ENCODE measurements at regions not wholly inside any gene's neighbourhood (a gene's known extent, or its start where the extent isn't known, plus 50 kb on each side); places are given as distances from the start of the nearest gene placed in this dataset.

DNA sequence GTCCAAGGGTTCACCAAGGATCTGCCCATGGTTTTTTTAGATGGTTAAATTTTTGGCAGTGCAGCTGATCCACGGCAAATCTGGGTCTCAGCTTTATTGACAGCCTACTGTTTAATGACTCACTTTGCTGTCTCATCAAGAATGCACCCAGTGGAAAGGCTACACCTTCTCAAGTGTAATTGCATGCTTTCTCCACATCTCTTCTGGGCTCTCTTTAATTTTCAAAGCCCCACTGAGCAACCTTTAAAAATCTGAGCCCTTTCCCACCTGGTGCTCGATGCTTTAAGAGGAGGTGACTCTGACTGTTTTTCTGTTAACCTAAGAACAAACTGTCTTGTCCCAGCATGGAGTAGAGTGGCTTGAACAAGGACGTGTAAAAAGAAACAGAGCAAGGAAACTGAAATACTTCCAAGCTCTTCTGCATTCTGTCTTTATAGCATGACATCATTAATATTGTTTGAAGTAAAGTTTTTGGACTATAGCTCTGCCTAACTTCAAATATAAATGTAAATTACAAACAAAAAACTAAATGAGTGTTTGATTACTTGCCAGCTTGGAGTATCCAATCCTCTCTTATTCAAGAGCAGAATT lies 214.2 kb upstream of the KRR1 start:
- DNase-seq (ENCODE audit: low read depth), result peak; percentile 73

DNA sequence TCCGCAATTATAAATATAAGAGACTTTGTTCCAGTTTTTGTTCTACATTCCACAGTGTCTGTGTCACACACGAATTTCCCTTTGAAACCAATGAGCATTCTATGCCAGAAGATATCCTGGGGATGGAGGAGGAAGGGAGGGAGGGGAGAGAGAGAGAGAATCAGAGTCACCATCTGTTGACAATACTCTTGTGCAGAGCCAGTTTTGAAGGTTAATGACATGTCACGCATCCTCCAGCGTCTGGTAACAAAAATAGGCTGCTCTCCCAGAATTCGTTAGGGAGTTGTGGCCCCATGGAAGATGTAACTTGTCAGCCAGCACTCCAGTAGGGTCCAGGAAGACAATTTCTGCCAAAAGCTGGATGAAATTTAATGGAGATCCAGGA lies 213.5 kb upstream of the KRR1 start:
- peak; percentile 78 for DNase-seq (ENCODE audit: low read depth)

DNA sequence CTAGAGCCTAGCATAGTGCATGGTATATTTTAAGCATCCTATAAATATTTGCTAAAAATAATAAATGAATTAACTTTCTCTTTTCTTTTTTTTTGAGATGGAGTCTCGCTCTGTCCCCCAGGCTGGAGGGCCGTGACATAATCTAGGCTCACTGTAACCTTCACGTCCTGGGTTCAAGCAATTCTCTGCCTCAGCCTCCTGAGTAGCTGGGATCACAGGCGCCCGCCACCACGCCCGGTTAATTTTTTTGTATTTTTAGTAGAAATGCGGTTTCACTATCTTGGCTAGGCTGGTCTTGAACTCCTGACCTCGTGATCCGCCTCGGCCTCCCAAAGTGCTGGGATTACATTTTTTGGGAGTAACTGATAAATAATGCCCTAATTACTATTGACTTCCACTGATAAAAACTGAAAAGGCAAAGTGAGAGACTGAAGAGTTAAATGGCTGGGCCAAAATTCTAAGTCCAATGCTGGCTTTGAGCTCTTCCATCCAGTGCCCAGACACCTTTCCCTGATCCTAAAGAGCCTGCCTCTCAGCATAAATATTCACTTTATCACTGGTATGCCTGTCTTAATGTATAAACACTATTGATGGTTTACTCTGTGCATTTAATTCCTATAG lies 213.0 kb upstream of the KRR1 start:
- DNase-seq (ENCODE audit: low read depth), result no peak

DNA sequence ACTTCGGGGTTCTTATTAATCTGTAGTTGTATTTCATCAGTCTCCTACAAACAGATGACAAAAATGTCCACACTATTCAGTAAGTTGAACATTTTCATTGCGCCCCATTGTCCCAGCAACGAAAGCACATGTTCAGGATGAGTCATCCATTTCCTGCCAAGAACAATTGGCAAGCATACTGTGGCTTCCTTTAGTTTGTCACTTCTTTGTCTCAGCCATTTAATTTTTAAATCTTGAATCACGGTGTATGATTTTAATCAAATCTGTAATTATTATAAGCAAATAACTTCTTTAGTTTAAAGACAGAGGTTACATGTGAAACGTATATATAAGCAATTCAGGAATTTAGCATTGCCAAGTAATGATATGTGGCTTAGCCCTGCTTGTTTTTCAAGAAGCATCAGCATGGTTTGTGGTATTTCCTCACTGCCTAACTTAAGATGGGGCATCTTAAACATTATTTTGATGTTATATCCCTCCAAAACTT lies 211.3 kb upstream of the KRR1 start:
- peak; percentile 88 for DNase-seq (ENCODE audit: low read depth)

DNA sequence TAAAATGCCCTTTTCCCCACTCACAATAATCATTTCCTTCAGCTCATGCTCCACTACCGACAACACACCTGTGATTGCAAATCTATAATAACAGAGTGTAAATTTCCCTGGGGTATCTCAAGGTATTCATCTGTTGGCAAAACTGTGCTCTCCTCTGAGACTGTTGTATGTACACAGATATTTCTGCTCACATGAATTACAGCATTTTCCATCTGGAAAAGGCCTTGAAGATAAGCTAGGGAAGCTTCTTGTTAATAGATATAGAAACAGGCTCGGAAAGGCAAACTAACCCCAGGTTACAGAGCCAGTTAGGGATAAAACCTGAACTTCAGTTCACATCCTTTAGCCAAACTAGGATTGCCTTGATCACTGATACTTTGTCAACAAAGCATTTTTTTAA lies 210.4 kb upstream of the KRR1 start:
- DNase-seq (ENCODE audit: low read depth), result no peak

DNA sequence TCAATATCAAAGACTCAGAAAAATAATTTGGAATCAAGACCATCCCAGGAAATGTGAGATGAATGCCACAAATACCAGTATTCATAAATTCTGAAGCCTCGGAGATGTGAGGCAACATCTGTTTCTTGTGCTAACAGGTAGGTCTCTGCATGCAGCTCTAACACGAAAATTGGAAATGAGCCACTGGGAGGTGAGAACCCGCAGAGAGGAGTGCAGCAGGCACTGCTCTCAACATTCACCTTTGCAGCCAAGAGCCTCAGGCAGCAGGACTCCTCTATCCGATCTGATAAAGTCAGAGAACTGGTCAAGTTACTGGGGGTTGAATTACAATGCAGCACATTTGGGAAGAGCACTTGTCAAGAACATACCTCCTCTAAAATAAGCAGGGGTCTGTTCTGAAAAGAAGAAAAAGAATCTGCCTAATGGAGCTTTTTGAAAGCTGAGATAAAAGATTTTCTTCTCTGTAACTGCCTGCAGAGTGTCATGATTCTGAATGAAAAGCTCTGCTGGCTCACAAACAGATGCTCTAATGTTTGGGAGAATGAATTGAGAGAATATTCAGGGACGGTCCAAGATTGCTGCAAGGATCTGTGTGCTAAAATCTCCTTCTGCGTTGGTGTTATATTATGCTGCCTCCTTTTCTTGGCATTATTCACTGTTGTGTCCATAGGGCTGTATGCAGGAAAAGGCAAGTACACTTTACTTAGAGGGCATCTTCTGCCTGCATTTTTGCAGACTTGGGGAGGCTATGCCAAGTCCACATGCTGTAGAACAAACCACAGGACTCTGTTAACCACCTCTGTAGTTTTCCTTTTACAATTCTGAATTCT lies 209.6 kb upstream of the KRR1 start:
- no peak for DNase-seq (ENCODE audit: low read depth)

DNA sequence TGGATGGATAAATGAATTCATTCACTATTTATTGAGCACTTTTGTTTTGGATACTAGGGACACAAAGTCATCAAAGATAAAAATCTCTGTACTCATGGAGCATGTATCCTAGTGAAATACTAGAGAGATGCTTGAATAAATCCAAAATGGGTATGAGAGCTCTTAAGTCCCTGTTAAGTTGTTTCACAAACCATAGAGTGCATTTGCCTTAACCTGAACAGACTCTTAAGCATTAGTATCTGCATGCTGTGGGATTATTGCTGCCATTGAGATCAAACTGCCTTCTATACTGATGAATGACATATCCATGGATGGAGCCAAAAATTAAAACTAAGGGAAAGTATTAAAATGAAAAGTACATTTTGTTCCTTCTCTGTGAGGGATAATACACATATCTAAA lies 206.5 kb upstream of the KRR1 start:
- DNase-seq (ENCODE audit: low read depth), result no peak

DNA sequence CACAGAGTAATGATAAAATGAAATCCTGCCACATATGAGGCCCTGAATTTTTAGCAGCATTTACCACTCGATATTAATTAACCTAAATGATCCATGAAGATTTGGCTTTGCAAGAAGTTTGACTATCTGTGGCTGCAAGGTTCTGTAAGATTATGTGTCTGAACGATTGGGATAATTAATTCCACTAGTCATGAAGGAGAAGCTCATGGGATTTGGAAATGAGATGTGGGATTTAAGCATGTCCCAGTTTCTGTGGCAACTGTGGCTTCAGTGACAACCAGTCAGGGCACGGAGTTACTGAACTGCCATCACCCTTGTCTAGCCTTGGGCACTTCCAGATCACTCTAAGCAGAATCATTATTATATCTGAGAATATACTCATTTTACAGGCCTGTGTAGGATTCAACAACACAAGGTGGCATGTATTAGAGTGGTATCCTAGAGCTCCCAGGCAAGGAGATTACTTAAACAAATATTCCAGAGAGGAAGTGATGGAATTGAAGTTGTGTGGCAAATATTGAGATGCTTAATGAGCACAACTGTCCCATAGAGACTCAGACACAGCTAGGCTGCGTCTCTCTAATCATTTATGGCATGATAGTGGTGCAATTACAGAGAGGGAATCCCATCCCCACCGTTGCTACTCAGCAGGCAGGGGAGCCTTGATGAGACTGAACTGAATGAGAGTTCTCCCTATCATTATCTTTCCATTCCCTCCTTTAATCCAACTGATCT lies 205.0 kb upstream of the KRR1 start:
- no peak for DNase-seq (ENCODE audit: low read depth)

DNA sequence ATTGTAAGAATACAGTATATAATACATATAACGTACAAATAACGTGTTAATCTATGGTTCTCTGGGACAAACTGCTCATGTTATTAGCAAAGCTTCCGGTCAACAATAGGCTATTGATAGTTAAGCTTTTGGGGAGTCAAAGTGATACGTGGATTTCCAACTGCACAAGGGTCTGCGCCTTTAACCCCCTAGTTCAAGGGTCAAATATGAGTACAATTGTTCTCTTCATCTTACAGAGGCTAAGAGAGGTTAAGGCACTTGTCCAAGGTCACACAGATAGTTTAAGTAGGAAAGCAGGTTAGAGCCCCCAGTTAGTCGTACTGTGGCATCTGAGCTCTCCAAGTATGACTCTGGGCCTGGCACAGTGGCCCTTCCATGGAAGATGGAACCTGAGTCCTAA lies 204.3 kb upstream of the KRR1 start:
- DNase-seq (ENCODE audit: low read depth), result no peak

DNA sequence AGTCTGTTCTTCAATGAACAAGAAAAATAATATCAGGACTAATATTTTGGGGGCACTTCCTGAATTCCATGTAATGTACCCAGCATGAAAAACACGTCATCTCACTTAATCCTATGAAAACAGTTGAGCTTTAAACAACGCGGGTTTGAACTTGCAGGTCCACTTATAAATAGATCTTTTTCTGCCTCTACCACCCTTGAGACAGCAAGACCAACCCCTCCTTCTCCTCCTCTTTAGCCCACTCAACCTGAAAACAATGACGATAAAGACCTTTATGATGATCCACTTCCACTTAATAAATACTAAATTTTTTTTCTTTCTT lies 203.9 kb upstream of the KRR1 start:
- DNase-seq (ENCODE audit: low read depth), result no peak

DNA sequence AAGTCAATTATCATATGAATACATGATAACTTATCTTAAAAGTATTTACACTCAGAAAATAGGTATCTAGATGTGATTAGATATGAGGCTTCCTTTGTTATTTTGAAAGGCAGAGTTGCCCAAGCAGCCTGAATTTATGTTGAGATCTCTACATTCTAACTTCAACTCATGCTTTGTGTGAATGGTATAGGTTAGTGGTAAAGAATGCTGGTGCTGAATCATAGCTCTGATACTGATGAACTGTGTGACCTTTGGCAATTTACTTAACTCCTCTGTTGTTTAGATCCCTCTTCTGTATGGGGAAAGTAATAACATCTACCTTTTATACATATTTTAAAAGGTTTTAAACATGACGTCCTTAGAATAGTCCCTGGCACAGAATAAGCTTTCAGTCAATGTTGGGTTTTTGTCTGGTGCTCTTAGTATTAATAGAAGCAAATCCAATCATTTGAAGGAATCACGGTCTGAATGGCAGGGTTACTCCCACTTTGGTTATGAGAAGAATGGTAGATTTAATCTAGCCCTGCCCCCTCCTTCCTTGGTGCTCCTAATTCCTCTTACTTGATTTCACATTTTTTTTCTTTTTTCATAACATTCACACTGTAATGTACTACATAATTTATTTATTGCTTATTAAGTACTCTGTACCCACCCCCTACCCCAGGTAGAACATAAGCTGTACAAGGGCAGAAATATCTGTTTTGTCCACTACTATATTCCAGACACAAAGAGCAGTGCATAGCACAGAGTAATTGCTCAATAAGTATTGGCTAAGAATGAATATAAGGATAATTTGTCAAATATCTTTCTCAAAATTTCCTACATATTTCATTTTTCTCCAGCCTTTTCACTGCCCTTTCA lies 203.3 kb upstream of the KRR1 start:
- DNase-seq (ENCODE audit: low read depth), result no peak

DNA sequence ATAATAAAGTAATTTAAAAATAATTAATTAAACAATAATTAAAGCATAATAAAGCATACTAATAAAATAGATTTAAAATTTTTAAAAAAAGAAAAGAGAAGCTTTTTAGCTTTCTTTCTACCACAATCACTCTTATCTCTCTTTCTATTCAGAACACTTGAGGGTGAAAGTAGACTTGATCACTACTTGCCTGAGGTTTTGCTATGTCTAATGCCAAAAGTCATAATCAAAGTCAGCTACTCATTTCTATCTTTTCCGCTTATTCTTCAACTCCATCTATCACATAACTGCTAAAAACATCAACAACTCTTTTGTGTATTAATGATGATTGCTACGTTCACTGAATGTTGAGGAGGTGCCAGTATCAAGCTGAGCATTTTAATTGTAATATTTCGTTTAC lies 202.0 kb upstream of the KRR1 start:
- no peak for DNase-seq (ENCODE audit: low read depth)

DNA sequence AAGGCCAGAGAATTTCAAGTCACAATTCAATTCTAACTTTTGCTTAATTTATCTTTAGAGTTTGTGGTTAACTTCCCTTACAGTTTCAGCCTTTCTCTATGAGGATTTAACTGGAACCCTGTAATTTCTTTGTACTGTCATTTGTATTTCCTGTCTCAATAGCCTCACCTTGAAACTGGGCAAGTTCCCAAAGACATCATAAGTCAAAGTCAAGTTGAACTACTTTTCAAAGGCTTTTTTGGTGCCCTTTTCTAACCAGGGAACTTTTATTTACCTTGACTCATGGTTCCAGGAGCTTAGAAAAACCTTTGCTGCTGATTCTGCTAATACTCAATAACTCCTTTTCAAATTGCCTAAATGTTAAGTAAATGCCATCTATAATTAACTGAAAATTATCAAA lies 200.8 kb upstream of the KRR1 start:
- peak; percentile 55 for DNase-seq (ENCODE audit: low read depth)

DNA sequence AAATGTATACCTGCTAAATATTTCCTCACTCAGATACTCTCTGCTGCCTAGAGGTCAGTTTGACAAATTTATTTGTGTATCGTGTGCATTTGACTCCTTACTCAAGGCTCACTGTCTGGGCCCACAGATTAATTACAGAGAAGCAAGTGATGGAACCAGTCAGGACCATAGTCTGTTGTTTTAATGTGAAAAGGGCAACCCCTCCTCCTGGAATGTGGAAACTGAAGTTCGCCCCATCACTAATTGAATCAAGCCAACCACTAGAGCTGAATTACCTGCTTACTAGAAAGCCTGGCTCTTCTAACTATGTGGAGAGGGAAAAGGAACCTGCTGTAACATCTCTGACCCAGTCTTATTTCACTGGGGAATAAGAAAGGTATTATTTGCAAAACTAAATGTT lies 199.9 kb upstream of the KRR1 start:
- no peak for DNase-seq (ENCODE audit: low read depth)

DNA sequence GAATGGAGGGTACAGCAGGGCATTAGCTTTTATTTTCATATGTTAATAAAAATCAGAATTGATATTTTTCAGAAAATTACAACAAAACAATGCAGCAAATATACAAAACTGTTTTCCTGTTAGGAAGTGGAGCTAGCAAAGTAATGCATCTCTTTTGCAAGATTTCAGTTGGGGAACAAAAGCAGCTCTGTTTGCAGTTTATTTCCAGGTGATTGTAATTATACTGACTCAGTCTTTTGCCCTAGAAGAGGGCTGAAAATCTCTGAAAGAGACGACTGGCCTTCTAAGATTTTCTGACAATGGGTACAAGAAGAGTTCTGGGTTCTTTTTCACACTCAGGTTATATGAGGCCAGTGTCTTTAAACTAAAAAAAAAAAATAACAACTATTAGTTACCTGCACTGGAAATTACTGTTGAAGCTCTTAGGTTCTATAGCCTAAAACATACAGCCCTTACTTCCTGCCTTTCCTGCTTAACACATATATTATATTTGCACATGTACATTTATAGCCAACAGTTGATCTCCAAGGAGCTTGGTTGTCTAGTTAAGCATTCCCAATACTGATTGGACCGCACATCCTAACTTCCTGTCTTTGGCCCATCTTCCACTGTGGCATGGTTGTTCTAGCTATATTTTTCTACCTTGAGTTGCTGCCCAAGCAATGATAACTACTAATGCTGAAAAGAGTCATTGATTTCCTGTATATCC lies 199.1 kb upstream of the KRR1 start:
- no peak for DNase-seq (ENCODE audit: low read depth)

DNA sequence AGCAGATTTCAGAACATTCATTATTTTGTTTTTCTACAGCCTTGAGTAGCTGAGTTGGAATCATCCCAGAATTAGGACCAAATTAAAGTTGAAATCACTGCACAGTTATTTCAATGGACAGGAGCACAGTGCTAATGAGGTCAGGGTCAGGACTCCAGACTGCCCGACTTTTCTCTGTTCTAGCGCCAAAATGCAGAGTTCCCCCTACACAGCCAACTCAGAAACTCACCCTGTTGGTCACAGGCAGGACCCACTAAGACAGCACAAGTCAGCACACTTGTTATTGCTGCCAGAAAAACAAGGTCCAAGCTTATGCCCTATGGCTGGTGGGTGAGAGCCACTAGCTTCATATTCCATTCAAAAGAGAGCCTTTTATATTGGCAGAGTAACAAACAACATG lies 198.1 kb upstream of the KRR1 start:
- no peak for DNase-seq (ENCODE audit: low read depth)

DNA sequence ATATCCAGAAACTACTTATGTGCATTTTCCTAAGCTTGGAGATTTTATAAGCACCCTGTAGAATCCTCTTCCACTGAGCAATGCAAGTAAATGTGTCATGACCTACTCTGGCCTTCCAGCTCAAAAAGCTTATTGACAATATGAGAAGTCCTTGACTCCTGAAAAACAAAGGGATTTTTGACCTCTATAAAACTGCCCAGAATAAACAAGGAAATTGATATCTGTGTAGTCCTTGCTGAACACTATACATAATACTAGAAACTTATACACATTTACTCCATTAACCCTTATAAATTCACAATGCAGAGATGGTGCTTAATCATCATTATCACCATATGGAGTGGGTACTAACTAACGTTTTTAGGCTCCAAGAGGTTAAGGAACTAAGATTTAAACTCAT lies 197.4 kb upstream of the KRR1 start:
- DNase-seq (ENCODE audit: low read depth), result no peak

DNA sequence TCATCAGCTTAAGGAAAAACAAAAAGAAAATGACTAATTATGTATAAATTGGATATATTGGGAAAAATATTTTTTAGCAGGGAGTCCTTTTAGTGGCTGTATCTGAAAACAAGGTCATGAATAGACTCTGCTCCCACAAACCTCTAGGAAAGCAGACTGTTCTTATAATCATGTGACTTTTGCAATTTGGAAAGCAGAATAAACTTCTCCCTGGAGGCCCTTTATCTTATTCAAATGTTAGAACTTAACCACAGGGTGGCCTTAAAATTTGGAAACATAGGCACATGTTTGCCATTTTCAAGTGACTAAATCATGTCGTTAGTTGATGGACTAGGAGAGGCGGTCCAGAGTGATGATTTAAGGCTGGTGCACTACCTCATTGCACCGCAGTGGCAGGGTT lies 196.6 kb upstream of the KRR1 start:
- no peak for DNase-seq (ENCODE audit: low read depth)

DNA sequence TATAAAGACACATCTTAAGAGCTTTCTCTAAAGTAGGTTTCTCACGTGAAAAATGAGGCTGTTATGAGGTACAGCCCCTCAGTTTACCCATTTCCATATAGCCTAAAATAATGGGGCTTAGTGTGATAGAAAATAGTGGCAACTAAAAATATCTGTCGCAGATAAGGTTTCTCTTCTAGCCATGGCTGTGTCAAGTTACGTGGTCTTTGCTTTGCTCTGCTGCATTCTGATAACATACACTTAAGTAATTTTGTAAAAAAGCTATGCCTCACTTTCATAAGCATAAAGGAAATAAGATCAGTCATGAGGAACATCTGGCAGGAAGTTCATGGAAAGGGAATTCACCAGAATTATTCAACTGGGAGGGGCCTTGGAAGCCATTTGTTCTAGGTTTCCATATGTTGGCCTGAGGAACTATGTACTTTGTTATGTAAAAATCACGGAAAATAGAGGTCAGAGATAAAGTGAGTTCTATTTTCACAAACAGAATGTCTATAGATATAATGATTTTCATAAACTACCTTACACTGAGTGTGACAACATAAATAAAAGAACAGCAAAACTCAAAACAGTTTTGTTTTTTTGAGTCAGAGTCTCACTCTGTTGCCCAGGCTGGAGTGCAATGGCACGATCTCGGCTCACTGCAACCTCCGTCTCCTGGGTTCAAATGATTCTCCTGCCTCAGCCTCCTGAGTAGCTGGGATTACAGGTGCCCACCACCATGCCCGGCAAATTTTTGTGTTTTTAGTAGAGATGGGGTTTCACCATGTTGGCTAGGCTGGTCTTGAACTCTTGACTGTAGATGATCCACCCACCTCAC lies 195.6 kb upstream of the KRR1 start:
- DNase-seq (ENCODE audit: low read depth), result peak; percentile 65

All from Daoy (cell line).